Right atrium auricular region (tissue), 2 donors: ENCODE measurements at regions not wholly inside any gene's neighbourhood (a gene's known extent, or its start where the extent isn't known, plus 50 kb on each side); places are given as distances from the start of the nearest gene placed in this dataset.
A peak's percentile ranks its signal among the peaks of the same experiment; 100 is the strongest.

ENCODE experiments used
- DNase-seq: peaks from one replicate; pipeline ENCODE4 v3.0.0-alpha.2; 2019; ENCODE audit warnings: low spot score
- H3K27ac ChIP-seq, 2 donors: fragments of 200-600 bp; sonication (generic); 1 replicate in 1 of 2; 2 replicates in 1 of 2; pipeline ENCODE4 v1.5.1; 2016 to 2019
- H3K27me3 ChIP-seq, 2 donors: fragments of 200-600 bp; sonication (generic); one replicate each; pipeline versions ENCODE4 v1.5.1 to v1.6.0; 2017 to 2019
- H3K36me3 ChIP-seq: fragments of 200-600 bp; sonication (generic); one replicate; pipeline ENCODE4 v1.5.1; 2016
- H3K4me1 ChIP-seq, 2 donors: fragments of 200-600 bp; sonication (generic); one replicate each; pipeline versions ENCODE4 v1.5.1 to v1.6.0; 2017 to 2019
- H3K4me3 ChIP-seq, 2 donors: fragments of 200-600 bp; sonication (generic); 1 replicate in 1 of 2; 2 replicates in 1 of 2; pipeline ENCODE4 v1.5.1; 2017 to 2019; ENCODE audit warnings: mild to moderate bottlenecking in 1 of 2, moderate library complexity in 1 of 2
- H3K9me3 ChIP-seq, 2 donors: fragments of 200-600 bp; sonication (generic); one replicate each; pipeline ENCODE4 v1.5.1; 2019
- TF ChIP-seq, protein P1 (sequence below), 2 donors: fragments of 200-600 bp; sonication (generic); IDR thresholded peaks; one replicate each; pipeline ENCODE4 v1.5.1; 2019; ENCODE audit warnings: antibody characterized with exemption in 2 of 2

DNA sequence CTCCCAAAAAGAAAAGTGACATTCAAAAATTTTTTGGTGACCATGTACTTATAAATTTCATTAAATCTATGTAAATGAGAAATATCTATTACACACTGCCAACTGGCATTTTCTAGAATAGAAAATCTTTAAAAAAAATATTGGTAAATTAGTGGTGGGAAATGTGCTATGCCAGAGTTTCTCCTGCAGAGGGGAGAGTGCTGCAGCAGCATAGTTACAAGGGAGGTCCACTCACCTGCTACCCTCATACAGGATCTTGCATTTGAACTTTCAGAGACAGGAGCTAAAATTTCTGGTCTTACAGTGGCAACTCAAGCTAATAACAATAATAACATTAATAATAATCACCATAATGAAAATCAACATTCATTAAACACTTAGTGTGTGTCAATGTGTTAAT is 459.6 kb downstream of the NSUN3 start:
- Histone ChIP-seq H3K4me1 (no peaks in the 10 kb centered on the region), H3K4me3 (no peak overlapping the region), H3K27me3 (no peaks in the 10 kb centered on the region), H3K9me3 (no peaks in the 10 kb centered on the region), H3K27ac (no peak overlapping the region), H3K36me3 (no peaks in the 10 kb centered on the region)
- TF ChIP-seq, protein P1, sequence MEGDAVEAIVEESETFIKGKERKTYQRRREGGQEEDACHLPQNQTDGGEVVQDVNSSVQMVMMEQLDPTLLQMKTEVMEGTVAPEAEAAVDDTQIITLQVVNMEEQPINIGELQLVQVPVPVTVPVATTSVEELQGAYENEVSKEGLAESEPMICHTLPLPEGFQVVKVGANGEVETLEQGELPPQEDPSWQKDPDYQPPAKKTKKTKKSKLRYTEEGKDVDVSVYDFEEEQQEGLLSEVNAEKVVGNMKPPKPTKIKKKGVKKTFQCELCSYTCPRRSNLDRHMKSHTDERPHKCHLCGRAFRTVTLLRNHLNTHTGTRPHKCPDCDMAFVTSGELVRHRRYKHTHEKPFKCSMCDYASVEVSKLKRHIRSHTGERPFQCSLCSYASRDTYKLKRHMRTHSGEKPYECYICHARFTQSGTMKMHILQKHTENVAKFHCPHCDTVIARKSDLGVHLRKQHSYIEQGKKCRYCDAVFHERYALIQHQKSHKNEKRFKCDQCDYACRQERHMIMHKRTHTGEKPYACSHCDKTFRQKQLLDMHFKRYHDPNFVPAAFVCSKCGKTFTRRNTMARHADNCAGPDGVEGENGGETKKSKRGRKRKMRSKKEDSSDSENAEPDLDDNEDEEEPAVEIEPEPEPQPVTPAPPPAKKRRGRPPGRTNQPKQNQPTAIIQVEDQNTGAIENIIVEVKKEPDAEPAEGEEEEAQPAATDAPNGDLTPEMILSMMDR (IDR thresholded peaks at IDR 0.05): no peak
- no peak for DNase-seq

DNA sequence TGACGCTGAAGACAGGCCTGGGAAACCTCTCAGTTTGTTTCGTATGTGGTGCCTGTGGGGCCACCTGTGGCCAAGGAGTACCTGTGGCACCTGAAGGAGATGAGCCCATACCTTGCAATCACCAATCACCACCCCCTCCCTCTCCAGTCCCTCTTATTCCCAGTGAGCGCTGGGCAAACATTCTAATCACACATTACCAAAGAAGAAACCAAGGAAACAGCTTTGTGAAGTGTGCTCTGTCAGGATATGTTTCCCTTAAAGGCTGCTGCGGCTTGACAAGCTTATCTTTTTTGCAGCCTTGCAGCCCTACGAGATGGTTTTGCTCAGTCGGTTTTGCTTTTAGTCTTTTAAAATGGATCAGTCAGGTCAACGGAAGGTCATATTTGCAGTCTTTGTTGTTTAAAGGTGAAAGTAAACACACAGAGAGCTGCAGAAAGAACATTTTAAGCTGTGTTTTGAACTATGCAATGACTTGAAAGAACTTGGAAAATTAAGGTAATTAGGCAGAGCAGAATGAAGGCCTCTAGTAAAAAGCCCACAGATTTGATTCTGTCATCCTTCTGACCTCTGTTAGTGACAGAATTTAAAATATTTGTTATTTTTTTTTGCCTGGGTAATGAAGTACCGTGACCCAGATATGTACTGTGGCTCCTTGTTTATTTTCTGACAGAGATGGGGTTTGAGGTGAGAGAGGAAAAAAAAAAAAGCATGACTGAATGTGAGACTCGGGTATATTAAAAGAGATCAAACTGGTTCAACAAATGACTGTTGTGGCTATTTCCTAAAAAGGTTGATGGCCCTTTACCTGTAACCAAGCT is 461.4 kb downstream of the NSUN3 start:
- Histone ChIP-seq H3K27ac (no peak overlapping the region), H3K4me1 (no peaks in the 10 kb centered on the region), H3K4me3 (no peak overlapping the region), H3K27me3 (no peaks in the 10 kb centered on the region), H3K36me3 (no peaks in the 10 kb centered on the region), H3K9me3 (no peaks in the 10 kb centered on the region)
- TF ChIP-seq, protein P1 (IDR thresholded peaks at IDR 0.05): no peak
- DNase-seq: no peak

DNA sequence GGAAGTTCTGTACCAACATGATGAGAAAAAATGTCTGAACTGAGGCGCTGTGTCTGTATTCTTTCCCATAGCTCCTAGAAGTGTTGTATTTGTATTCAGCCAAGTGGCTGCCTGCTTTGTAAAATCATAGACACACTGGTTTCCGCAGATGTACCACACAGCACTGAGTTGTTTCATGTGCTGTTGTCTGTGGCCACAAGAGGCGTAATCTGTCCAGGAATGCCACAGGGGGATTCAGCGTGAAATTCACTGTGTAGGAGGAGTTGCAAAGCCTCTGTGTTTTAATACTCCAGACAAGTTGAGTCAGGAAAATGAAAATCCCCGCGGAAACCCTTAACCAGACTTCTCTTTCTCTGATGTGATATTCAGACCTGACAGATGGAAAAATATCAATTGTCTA is 462.2 kb downstream of the NSUN3 start:
- Histone ChIP-seq H3K4me3 (no peak overlapping the region), H3K27ac (no peak overlapping the region), H3K9me3 (no peaks in the 10 kb centered on the region), H3K36me3 (no peaks in the 10 kb centered on the region), H3K27me3 (no peaks in the 10 kb centered on the region), H3K4me1 (no peaks in the 10 kb centered on the region)
- TF ChIP-seq, protein P1 (IDR thresholded peaks at IDR 0.05): peak in 1 of 2 donors; percentile 43
- DNase-seq: no peak

DNA sequence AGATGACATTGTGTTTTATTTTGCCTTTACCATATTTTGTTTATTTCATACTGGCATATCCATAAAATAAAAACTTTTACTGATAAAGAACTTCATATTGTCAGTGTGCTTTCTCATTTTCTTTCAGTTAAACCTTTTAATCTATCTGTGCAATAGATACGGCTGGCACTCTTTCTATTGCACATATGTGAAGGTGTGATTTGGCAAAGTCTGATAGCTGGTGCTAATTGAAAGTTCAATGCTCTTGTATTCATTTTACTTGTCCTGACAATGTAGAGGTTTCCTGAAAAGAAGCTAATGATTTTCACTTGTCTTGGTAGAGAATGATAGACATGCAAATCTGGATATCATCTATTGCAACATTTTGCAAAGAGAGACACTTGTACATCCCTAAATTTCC is 467.0 kb downstream of the NSUN3 start:
- no peak overlapping the region for H3K4me3 ChIP-seq
- no peaks in the 10 kb centered on the region for H3K4me1 ChIP-seq
- TF ChIP-seq, protein P1 (IDR thresholded peaks at IDR 0.05): no peak
- no peaks in the 10 kb centered on the region for H3K27me3 ChIP-seq
- no peaks in the 10 kb centered on the region for H3K36me3 ChIP-seq
- no peak for DNase-seq
- H3K27ac ChIP-seq: no peak overlapping the region
- H3K9me3 ChIP-seq: no peaks in the 10 kb centered on the region

DNA sequence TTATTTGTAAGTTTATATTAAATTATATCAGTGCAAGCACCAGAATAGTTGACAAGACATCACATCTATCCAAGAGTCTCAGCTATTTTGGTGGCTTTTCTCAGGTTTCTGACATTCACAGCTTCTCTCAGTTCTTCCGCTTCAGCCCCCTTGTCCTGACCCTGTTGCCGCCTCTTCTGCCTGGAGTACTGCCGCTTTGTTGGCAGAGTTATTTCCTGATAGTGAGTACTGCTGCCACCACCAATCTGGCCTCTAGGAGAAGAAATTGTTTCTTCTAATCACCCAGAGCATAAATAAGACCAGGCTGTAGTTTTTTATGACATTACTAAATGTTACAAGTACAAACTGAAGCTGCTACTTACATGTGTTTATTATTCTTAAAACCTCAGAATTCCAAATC is 470.1 kb downstream of the NSUN3 start:
- no peaks in the 10 kb centered on the region for H3K4me1 ChIP-seq
- TF ChIP-seq, protein P1 (IDR thresholded peaks at IDR 0.05): no peak
- DNase-seq: no peak
- H3K4me3 ChIP-seq: no peak overlapping the region
- H3K27me3 ChIP-seq: no peaks in the 10 kb centered on the region
- no peaks in the 10 kb centered on the region for H3K9me3 ChIP-seq
- no peaks in the 10 kb centered on the region for H3K36me3 ChIP-seq
- H3K27ac ChIP-seq: no peak overlapping the region

DNA sequence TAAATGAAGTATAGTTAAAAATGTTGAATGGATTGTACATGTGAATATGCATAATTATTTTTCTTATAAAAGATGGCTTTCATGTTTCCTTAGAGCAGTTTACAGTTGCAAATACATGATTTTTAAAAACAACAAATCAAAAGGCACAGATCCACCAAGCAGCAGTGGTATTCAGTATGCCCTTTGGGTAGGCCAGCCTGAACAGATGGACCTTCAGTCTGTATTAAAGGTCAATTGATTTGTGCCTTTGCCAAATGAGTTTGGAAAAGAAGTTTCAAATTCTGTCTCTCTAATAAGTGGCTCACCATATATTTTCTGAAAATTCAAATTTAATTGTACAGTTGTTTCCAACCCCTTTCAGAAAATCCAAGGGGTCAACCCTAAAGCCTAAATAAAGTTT is 477.1 kb downstream of the NSUN3 start:
- DNase-seq: no peak
- Histone ChIP-seq H3K9me3 (no peaks in the 10 kb centered on the region), H3K27me3 (no peaks in the 10 kb centered on the region), H3K36me3 (no peaks in the 10 kb centered on the region), H3K27ac (no peak overlapping the region), H3K4me1 (no peaks in the 10 kb centered on the region), H3K4me3 (no peak overlapping the region)
- TF ChIP-seq, protein P1 (IDR thresholded peaks at IDR 0.05): no peak
